IMR-90 (cell line): ENCODE measurements at regions not wholly inside any gene's neighbourhood (a gene's known extent, or its start where the extent isn't known, plus 50 kb on each side); places are given as distances from the start of the nearest gene placed in this dataset.
A peak's percentile ranks its signal among the peaks of the same experiment; 100 is the strongest.

ENCODE experiments used
- ATAC-seq: fragments of 200-7000 bp; cut with Tn5 transposase; 2 replicates; pipeline ENCODE4 v1.9.1; 2020; ENCODE audit warnings: low read depth, mild to moderate bottlenecking, moderate library complexity
- BruUV-seq: library from RNA; stranded (reverse); fragments of 400-500 nt; replicated peaks from 2 replicates; lab custom pipeline; 2021; lab: Mats Ljungman, UMichigan
- CTCF ChIA-PET: fragments of 300-600 bp; formaldehyde crosslinking; extraction: SDS; loops from one replicate; lab custom pipeline; 2021; ENCODE audit warnings: antibody characterized with exemption; lab: Yijun Ruan, JAX
- POLR2A ChIA-PET: fragments of 300-600 bp; sonication (Branson Sonifier 250); formaldehyde crosslinking; loops from one replicate; lab custom pipeline; 2022; ENCODE audit warnings: antibody characterized with exemption; ENCODE audit not compliant: unreplicated experiment; lab: Charles Lee
- DNase-seq: peaks from one replicate; pipeline ENCODE4 v3.0.0; 2013
- H2AFZ ChIP-seq: replicated peaks from 2 replicates; pipeline ENCODE3; 2013; ENCODE audit warnings: low read length, mild to moderate bottlenecking; ENCODE audit not compliant: poor library complexity
- H2AK5ac ChIP-seq: 2 replicates; pipeline ENCODE4 v1.6.1; 2013; ENCODE audit warnings: low read depth, low read length, inconsistent platforms
- H2AK9ac ChIP-seq: replicated peaks from 2 replicates; pipeline ENCODE3; 2013; ENCODE audit warnings: mild to moderate bottlenecking, low read depth, low read length, moderate library complexity; ENCODE audit not compliant: poor library complexity
- H2BK120ac ChIP-seq: 2 replicates; pipeline ENCODE4 v1.6.1; 2013; ENCODE audit warnings: low read depth, low read length, inconsistent platforms
- H2BK15ac ChIP-seq: 3 replicates; pipeline ENCODE4 v1.6.1; 2013; ENCODE audit warnings: low read depth, low read length, inconsistent platforms
- H2BK20ac ChIP-seq: 2 replicates; pipeline ENCODE4 v1.6.1; 2013; ENCODE audit warnings: low read depth, mild to moderate bottlenecking, inconsistent platforms, low read length, moderate library complexity
- H2BK5ac ChIP-seq: 2 replicates; pipeline ENCODE4 v1.6.1; 2013; ENCODE audit warnings: mild to moderate bottlenecking, low read depth, low read length, inconsistent platforms; ENCODE audit not compliant: poor library complexity, severe bottlenecking
- H3K14ac ChIP-seq: replicated peaks from 2 replicates; pipeline ENCODE4 v1.6.1; 2013; ENCODE audit warnings: low read depth, low read length, inconsistent platforms
- H3K18ac ChIP-seq: 2 replicates; pipeline ENCODE4 v1.6.1; 2013; ENCODE audit warnings: low read depth, low read length, control low read depth
- H3K23ac ChIP-seq: 2 replicates; pipeline ENCODE4 v1.6.1; 2013; ENCODE audit warnings: low read depth, low read length, inconsistent platforms
- H3K27ac ChIP-seq: 2 replicates; pipeline ENCODE4 v1.5.1; 2013; ENCODE audit warnings: mild to moderate bottlenecking, control low read depth, low read length; ENCODE audit not compliant: insufficient read depth
- H3K27me3 ChIP-seq: 2 replicates; pipeline ENCODE4 v1.6.1; 2013; ENCODE audit warnings: low read length; ENCODE audit not compliant: control insufficient read depth, insufficient read depth
- H3K36me3 ChIP-seq: 2 replicates; pipeline ENCODE4 v1.6.1; 2013; ENCODE audit warnings: low read length, mixed read lengths; ENCODE audit not compliant: control insufficient read depth, insufficient read depth
- H3K4ac ChIP-seq: 2 replicates; pipeline ENCODE4 v1.6.1; 2013; ENCODE audit warnings: low read depth, low read length, inconsistent platforms
- H3K4me1 ChIP-seq: 2 replicates; pipeline ENCODE4 v1.6.1; 2013; ENCODE audit warnings: low read length, mixed read lengths; ENCODE audit not compliant: control insufficient read depth, insufficient read depth
- H3K4me2 ChIP-seq: 2 replicates; pipeline ENCODE4 v1.6.1; 2013; ENCODE audit warnings: low read depth, mild to moderate bottlenecking, control low read depth, low read length, moderate library complexity
- H3K4me3 ChIP-seq: 2 replicates; pipeline ENCODE4 v1.5.1; 2013; ENCODE audit warnings: low read depth, mild to moderate bottlenecking, control low read depth, low read length, moderate library complexity; ENCODE audit not compliant: insufficient read depth
- H3K56ac ChIP-seq: 2 replicates; pipeline ENCODE4 v1.6.1; 2013; ENCODE audit warnings: low read length, inconsistent platforms; ENCODE audit not compliant: insufficient read depth; ENCODE audit errors: extremely low read depth
- H3K79me1 ChIP-seq, 2 experiments: 2 replicates each; pipeline ENCODE4 v1.6.1; 2013; ENCODE audit warnings: low read length in 2 of 2, inconsistent platforms in 1 of 2, low read depth in 1 of 2
- H3K9ac ChIP-seq: 2 replicates; pipeline ENCODE4 v1.6.1; 2013; ENCODE audit warnings: low read depth, low read length, control low read depth
- H3K9me1 ChIP-seq: 2 replicates; pipeline ENCODE4 v1.6.1; 2013; ENCODE audit warnings: low read length, inconsistent platforms; ENCODE audit not compliant: insufficient read depth
- H3K9me3 ChIP-seq: 2 replicates; pipeline ENCODE4 v1.6.1; 2013; ENCODE audit warnings: low read length; ENCODE audit not compliant: control insufficient read depth, insufficient read depth
- H4K20me1 ChIP-seq: 2 replicates; pipeline ENCODE4 v1.6.1; 2013; ENCODE audit warnings: low read length, inconsistent platforms; ENCODE audit not compliant: insufficient read depth
- H4K5ac ChIP-seq: 2 replicates; pipeline ENCODE4 v1.6.1; 2013; ENCODE audit warnings: mild to moderate bottlenecking, low read depth, low read length, control low read depth
- H4K8ac ChIP-seq, 2 experiments: 2 replicates each; pipeline ENCODE4 v1.6.1; 2013; ENCODE audit warnings: low read depth in 2 of 2, low read length in 2 of 2, control low read depth in 1 of 2, inconsistent platforms in 1 of 2
- H4K91ac ChIP-seq: 2 replicates; pipeline ENCODE4 v1.6.1; 2013; ENCODE audit warnings: low read depth, low read length, inconsistent platforms; ENCODE audit not compliant: insufficient read depth
- CTCF ChIP-seq: conservative IDR thresholded peaks from 2 replicates; pipeline ENCODE4 v1.5.1; 2012; ENCODE audit warnings: mild to moderate bottlenecking, low read depth, low read length, improper control_type of control experiment
- NFE2L2 ChIP-seq: fragments of 150-350 bp; IDR thresholded peaks from 2 replicates; pipeline ENCODE4 v1.6.1; 2016; ENCODE audit warnings: low read depth, mild to moderate bottlenecking, low read length
- dilution Hi-C: fragments of 300-500 bp; cut with HindIII; formaldehyde crosslinking; loops from one replicate; pipeline ENCODE4 v1.14.3; 2018; ENCODE audit warnings: low sequenced_read_pairs; ENCODE audit not compliant: unreplicated experiment
- in situ Hi-C: fragments of 300-500 bp; cut with MboI; formaldehyde crosslinking; loops from 3 replicates; pipeline ENCODE4 v1.14.3; 2019; ENCODE audit warnings: low sequenced_read_pairs, inconsistent platforms, mixed read lengths
- intact Hi-C: fragments of 100-400 bp; cut with micrococcal nuclease; formaldehyde crosslinking; loops from 2 replicates; pipeline ENCODE4 v1.10.0; 2022

- DNase-seq, result peak; percentile 4
- H3K27me3 ChIP-seq, result no peaks in the 10 kb centered on the region
- in situ Hi-C loops, result no loop called here
- no peak overlapping the region for H2AK9ac ChIP-seq
- H3K9me3 ChIP-seq, result no peaks in the 10 kb centered on the region
- intact Hi-C loops, result no loop called here
- H3K9ac ChIP-seq, result no peak overlapping the region
- no peak overlapping the region for H2BK120ac ChIP-seq
- ChIA-PET CTCF (no interaction called here), POLR2A (no interaction called here)
- H3K14ac ChIP-seq, result no peak overlapping the region
- dilution Hi-C loops, result no loop called here
- H2BK5ac ChIP-seq, result no peak overlapping the region
- H4K20me1 ChIP-seq, result no peaks in the 10 kb centered on the region
- no peaks in the 10 kb centered on the region for H3K79me1 ChIP-seq
- H3K9me1 ChIP-seq, result no peaks in the 10 kb centered on the region
- H3K18ac ChIP-seq, result no peak overlapping the region
- TF ChIP-seq NFE2L2, result no peak
- 0 out of 2 replicates have a peak, but pooled peaks have one; percentile 9 for TF ChIP-seq CTCF
- H4K91ac ChIP-seq, result no peak overlapping the region
- no peak overlapping the region for H3K4me2 ChIP-seq
- no peak overlapping the region for H4K8ac ChIP-seq
- BruUV-seq, result no TSS peak
- H2BK15ac ChIP-seq, result no peak overlapping the region
- H3K27ac ChIP-seq, result no peak overlapping the region
- no peak overlapping the region for H3K56ac ChIP-seq
- H4K5ac ChIP-seq, result no peak overlapping the region
- no peak for ATAC-seq
- no peak overlapping the region for H2AK5ac ChIP-seq
- no peak overlapping the region for H3K4me3 ChIP-seq
- H2BK20ac ChIP-seq, result no peak overlapping the region
- no peak overlapping the region for H3K23ac ChIP-seq
- no peak overlapping the region for H3K4ac ChIP-seq
- H3K4me1 ChIP-seq, result no peaks in the 10 kb centered on the region
- H2AFZ ChIP-seq, result no peak overlapping the region
- H3K36me3 ChIP-seq, result no peaks in the 10 kb centered on the region
Observed at GRCh38 chr2:146677280-146677679, 1167.5 kb upstream of the ACVR2A start.
